ENCODE measurements at regions not wholly inside any gene's neighbourhood (a gene's known extent, or its start where the extent isn't known, plus 50 kb on each side); places are given as distances from the start of the nearest gene placed in this dataset.

GRCh38 chr5:17846496-17846895 lies 212.2 kb downstream of the TAF11L14 start:
- no peak for TF ChIP-seq SMAD3 (CRISPR knock-in tag; IDR thresholded peaks at IDR 0.05)
- no peak for TF ChIP-seq RXRA (CRISPR knock-in tag; IDR thresholded peaks at IDR 0.05)
- TF ChIP-seq ISX (CRISPR knock-in tag; conservative IDR thresholded peaks at IDR 0.05): no peak
- TF ChIP-seq CREB1 (IDR thresholded peaks at IDR 0.05): no peak
- TF ChIP-seq CREB1 (CRISPR knock-in tag; IDR thresholded peaks at IDR 0.05): no peak
- TF ChIP-seq RAD21 (CRISPR knock-in tag; IDR thresholded peaks at IDR 0.05): no peak
- TF ChIP-seq ZNF710 (CRISPR knock-in tag; IDR thresholded peaks at IDR 0.05; ENCODE audit: borderline replicate concordance): no peak
- TF ChIP-seq ZBTB44 (CRISPR knock-in tag; IDR thresholded peaks at IDR 0.05): no peak
- TF ChIP-seq ZNF253 (CRISPR knock-in tag; IDR thresholded peaks at IDR 0.05; ENCODE audit: borderline replicate concordance): no peak
- no peak for TF ChIP-seq CTCF (CRISPR knock-in tag; IDR thresholded peaks at IDR 0.05)
- TF ChIP-seq ZBTB39 (CRISPR knock-in tag; IDR thresholded peaks at IDR 0.05): no peak
- TF ChIP-seq POLR2G (IDR thresholded peaks at IDR 0.05; ENCODE audit: low read depth, low read length): no peak

Data from HepG2 (cell line).